Activated CD4-positive, alpha-beta T cell treated with anti-CD3 and anti-CD28 coated beads, Interleukin-2, amount 50 U/mL, for 24 hours (primary cell): ENCODE measurements at regions not wholly inside any gene's neighbourhood (a gene's known extent, or its start where the extent isn't known, plus 50 kb on each side); places are given as distances from the start of the nearest gene placed in this dataset.
"Not testable (repeated sequence)": the region's sequence is repeated elsewhere in the genome, so short reads cannot be mapped to it uniquely, and the experiment has no call there.

Experiments
- DNase-seq, 2 donors: peaks; one replicate each; pipeline ENCODE4 v3.0.0-alpha.2; 2020; ENCODE audit warnings: low read depth in 1 of 2, low spot score in 1 of 2

DNA sequence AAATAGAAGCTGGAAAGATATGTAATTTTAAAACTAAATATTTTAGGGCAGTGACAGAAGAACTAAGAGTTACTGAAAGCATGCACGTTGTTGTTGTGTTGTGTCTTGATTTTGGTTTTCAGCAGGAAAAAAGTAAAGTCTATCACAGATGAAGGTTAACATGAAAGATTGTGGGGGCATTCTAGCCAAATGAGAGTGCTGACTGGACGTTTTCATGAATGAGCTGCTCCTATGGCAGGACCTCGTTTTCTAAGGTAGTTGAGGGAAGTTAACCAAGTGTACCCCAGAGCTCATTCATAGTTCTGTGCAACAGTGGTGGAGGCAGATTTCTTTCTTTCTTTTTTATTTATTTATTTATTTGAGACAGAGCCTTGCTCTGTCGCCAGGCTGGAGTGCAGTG is 194.6 kb upstream of the IRS2 start:
- DNase-seq = no peak

DNA sequence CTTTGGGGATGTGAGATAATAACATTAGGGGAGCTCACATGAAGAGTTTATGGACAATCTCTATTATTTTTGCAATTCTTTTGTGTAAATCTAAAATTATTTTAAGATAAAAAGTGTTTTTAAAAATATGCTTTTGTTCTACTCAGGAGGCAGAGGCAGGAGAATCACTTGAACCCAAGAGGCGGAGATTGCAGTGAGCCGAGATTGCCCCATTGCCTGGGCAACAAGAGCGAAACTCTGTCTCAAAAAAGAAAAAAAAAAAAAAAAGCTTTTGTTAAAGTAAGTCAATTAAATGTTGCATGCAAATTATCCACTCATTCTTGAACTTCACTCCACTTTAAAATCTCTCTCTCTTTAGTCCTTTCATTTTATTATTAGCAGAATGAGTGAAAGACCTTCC is 193.3 kb upstream of the IRS2 start:
- not testable (repeated sequence) for DNase-seq

DNA sequence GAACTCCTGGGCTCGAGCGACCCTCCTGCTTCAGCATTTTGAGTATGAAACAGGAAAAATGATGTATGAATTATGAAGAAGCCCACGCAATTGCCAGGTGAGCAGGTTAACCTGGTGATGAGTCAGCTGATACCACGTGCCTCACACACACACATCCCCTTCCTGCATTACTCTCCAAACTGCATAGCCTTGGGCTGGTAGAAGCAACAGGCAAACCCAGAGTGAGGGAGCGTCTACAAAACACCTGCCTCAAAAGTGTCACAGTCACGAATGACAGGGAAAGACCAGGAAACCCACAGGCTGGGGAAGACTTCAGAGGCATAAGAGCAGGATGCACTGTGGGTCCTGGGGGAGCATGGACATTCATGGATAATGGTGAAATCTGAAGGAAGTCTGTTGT is 192.8 kb upstream of the IRS2 start:
- no peak for DNase-seq

DNA sequence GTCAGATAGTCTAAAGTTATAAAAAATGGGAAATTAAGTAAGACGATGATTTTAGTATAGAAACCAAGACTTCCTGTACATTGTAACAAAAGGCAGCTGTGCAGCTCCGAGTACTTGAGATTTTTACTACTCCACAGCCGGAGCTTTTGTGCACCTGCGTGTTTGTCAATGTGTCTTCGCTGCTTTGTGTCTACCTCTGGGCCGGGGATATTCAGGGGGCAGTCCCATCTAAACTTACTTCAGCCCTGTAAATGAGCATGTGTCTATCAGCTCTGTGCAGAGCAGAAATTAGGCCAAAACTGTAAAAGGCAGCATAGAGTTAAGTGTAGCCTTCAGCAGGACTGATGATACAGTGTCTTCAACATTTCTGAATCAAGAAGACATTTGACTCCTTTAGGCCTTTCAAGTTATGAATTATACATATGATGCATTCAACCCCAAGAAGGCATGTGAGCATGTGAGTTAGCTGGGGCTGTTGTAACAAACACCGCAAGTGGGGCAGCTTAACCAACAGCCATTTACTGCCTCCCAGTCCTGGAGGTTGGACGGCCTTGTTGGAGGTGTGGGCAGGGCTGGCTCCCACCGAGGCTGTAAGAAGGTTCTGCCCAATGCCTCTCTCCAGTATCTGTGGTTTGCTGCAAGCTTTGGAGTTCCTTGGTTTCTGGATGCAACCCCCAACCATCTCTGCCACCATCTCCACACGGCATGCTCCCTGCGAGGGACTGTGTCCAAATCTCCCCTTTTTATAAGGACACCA is 191.0 kb upstream of the IRS2 start:
- no peak for DNase-seq

DNA sequence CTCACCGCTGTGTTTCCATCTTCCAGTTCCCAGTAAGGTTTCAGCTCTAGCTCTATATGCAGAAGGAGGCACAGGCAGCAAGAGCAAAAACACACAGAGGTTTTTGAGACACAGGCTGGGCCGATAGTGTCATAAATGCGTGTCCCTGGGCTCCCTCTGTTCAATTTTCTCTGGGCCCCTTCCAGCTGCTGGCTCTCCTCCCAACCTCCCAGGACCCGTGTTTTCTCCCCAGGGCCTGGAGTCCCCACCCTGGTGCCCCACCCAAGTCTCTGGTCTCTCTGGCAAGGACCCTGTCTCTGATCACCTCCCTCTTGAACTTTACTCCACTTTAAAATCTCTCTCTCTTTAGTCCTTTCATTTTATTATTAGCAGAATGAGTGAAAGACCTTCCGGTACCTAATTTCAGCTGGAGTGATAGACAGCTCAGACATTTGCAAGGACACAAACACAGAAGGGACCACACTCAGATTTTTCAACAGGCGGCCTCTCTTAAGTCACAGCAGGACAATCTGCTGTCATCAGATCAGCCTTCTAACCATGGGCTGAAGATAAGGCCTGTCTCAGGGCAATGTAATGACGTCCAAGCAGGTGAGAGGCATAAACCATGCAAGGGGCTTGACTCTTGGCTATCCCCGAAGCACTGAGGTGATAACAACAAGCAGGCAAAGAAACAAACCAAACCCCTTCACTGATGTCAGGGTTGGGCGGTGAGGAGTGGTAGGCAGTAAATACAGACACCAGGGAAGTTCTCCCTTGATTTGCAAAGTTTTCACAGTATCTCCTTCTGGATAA is 190.0 kb upstream of the IRS2 start:
- no peak for DNase-seq

DNA sequence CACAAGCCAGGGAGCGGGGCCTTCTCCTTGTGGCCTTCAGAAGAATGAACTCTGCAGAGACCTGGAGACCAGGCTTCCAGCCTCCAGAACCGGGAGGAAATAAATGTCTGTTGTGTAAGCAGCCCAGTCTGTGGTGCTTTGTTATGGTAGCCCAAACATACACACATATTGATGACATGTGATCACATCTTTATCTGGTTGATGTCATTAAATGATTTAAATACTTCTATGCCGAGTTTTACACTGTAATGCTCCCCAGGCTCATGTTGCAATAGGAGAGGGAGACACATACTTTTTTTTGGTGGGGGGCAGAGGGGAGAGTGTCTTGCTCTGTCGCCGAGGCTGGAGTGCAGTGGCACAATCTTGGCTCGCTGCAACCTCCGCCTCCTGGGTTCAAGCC is 188.0 kb upstream of the IRS2 start:
- DNase-seq = no peak

DNA sequence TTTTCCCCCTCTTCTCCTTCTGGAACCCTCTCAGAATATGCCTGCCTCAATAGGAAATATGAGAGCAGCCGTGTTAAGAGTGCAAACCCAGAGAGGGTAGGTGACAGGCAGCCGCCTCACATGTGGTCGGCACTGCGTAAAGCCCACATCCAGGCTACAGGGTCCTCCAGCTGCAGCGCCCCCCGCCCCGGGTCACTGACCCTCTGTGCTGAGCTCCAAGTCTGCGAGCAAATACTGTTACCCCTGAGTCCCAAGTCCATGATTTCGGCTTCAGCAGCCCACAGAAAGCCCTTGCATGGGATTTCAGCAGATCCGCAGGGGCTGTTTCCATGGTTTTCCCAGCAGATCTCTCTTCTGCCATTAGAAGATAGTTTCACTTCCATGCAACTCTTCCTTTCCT is 186.9 kb upstream of the IRS2 start:
- DNase-seq = no peak

DNA sequence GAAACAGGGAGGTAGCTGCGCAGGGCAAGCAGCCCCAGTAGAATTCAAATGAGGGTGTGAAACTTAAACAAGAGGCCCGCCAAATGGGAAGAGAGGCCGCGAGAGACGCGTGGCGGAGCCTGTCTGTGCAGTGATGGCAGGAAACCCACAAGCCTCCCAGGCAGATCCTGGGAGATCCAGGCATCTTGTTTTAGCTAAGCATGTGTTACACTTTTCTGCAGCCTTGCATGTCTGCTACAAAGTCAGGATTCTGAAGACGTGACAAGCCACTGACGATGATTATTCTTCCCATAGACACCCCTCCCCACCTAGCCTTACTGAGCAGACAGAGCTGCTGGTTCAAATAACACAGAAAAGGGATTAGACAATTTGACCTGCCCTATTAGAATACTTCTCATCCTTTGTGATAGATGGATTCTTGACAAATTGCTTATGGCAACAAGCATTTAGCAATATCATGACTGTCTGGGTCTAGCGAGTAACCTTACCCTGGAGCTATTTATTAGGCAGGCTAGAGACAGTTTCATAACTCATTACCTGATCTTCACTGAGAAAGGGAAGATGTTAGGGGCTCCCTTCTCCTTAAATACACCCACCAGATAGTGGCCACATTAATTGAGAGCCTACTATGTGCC is 185.2 kb upstream of the IRS2 start:
- no peak for DNase-seq

DNA sequence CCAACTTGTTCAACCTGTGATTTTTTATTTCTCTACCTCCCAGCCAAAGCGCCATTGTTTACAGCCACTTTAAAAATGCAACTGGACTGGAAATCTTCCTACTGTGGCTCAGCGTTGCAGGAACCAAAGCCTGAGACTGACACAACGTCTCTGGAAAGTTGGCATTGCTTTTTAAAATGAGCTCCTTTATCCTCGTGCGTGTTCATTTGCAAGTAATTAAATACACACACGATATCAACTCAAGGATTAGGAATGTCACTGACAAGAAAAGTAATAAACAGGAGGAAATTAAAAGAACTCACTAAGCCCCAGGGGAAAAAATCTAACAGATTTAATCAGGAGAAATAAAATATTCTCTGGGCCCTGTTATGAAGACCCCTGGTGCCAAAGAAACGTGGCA is 184.6 kb upstream of the IRS2 start:
- DNase-seq = no peak

DNA sequence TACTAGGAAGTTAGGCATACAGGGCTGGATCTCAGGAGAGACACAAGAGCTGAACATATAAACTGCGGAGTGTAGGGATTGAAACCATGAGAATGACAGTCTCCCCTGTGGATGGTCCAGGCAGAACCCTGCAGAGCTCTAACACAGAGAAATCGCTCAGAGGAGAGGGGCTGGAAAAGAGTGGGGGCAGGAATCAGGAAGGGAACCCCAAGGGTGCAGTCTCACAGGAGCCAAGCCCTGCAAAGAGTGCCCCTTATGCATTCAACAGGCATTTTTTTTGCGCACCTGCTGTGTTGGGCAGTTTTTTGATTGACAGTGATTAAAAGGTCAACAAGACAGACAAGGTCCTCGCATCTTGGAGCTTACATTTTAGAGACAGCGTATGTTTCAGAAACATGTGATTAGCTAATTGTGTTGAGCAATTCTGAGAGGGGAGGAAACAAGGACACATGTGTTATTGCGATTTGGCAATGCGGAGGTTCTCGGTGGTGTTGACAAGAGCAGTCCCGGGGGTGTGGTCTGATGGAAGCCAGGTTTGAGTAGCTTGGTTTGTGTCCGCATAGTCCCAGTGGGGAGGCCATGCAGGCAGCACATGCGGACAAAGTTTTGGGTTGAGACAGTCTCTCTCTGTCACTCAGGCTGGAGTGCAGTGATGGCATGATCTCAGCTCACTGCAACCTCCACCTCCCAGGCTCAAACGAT is 182.6 kb upstream of the IRS2 start:
- DNase-seq = no peak

DNA sequence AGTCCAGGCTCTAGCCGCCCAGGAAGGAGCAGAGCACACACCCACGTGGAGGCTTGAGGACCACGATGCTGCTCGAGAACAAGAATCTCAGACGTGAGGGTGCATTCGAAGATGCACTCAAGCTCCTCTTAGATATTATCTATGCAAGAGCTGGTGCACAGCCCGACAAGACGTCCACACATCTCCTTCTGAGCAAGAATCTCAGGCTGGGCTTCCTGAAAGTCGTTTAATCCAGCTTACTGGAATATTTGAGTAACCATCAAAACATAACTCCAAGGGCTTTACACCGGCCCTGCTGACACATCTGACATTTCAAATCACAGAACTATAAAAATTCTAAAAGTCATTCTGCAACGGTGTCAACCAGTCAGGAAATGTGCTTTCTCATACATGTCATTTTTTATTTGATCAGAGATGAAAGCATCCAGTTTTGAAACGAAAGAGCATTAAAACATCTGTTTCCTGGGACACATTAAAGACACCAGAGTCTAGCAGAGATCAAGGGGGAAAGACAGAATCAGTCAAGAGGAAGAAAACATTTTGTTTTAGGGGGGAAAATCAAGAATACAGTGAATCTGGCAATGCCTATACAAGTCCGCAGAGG is 177.7 kb upstream of the IRS2 start:
- no peak for DNase-seq

DNA sequence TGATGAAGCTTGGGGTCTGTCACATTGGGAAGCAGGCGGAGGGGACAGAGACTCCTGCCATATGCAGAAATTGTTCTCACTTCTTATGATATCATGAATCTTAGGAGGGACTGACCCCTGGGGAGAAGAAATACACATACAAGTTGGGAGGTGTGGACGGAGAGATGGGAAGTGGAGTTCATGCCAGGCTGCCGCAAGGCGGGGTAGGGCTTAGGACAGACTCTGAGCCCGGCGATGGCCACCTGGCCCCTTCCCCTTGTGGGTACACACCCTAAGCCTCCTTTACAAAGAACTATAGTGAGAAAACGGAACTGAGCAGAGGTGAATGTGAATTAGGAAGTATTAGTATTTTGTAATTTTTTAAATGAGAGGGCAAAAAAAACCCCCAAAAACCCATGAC is 177.0 kb upstream of the IRS2 start:
- DNase-seq = no peak

DNA sequence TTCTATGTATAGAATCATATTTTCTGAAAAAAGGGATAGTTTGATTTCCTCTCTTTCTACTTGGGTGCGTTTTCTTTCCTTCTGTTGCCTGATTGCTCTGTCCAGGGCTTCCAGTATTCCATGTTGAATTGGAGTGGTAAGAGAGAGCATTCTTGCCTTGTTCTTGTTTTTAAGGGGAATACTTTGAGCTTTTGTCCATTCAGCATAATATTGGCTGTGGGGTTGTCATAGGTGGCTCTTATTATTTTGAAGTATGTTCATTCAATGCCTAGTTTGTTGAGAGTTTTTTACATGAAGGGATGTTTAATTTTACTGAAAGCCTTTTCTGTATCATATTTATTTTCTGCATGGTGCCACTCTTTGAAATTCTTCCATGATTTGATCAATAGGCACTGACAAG is 173.5 kb upstream of the IRS2 start:
- DNase-seq = no peak

DNA sequence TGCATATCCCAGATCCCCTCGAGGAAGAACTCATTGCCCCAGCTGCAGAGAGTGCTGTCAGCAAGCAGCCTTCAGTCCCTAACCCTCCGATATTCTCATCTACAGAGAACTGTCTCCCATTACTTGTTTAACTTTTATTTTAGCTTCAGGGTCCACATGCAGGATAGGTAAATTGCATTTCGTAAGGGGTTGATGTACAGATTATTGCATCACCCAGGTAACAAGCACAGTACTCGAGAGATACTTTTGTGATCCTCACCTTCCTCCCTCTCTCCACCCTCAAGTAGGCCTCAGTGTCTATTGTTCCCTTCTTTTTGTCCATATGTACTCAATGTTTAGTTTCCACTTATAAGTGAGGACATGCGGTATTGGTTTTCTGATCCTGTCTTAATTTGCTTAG is 171.5 kb upstream of the IRS2 start:
- DNase-seq = no peak

DNA sequence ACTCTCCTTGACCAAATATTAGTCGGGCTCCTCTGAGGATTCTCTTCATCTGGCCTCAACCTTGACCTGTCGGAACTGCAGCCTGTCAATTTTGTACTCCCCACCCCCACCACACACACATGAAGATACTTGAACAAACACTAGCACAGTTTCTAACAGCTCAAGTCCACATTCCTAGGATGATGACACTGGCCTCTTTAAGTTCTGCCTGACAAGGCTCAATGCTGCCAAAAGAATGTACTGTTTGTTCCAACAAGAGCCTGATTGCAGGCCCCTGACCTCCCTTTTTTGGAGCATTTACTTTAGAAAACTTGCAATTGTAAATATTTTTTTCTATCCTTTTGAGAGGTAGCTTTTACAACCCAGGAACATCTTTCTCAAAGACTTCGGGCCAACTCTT is 169.2 kb upstream of the IRS2 start:
- no peak for DNase-seq

DNA sequence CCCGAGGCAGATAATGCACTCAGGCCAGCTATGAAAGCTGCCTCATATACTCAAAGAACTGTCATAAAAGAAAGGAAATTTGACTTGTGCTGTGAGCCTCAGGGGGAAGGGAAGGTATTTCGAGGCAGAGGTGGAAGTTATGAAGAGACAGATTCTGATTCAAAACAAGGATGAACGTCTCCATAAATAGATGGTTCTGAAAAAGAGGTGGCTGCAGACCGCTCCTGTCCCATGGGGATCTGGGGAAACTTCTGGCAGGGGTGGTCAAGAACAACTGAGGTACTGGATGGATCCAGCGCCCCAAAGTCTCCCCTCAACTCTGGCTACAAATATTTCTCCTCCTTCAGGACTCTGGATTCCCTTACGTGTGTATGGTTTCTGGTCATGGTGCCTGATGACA is 168.1 kb upstream of the IRS2 start:
- no peak for DNase-seq

DNA sequence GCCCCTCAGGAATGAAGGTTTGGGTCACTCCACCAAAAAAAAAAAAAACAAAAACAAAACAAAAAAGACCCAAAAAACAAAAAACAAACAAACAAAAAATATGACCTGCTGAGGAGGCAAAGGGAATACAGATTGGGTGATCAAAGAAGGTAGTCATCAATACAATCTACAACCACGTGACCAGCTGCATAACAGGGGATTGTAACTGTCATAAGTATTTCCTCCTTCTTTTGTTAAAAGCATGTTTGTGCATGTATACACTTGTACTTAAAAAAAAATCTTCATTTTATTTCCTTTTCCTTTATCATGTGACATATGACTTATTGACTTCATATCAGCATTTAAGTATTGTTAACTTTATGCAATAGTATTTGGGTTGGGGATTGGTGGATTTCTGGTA is 165.1 kb upstream of the IRS2 start:
- no peak for DNase-seq

DNA sequence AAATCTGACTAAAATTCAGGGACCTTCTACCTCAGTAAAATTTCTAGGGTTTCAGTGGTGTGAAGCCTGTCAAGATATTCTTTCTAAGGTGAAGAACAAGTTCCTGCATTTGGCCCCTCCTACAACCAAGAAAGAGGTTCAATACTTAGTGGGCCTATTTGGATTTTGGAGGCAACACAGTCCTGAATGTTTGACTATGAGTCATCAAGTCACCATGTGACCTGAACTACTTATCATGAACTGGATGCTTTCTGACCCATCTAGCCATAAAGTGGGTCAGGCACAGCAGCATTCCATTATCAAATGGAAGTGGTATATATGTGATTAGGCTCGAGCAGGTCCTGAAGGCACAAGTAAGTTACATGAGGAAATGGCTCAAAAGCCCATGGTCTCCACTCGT is 163.0 kb upstream of the IRS2 start:
- no peak for DNase-seq

DNA sequence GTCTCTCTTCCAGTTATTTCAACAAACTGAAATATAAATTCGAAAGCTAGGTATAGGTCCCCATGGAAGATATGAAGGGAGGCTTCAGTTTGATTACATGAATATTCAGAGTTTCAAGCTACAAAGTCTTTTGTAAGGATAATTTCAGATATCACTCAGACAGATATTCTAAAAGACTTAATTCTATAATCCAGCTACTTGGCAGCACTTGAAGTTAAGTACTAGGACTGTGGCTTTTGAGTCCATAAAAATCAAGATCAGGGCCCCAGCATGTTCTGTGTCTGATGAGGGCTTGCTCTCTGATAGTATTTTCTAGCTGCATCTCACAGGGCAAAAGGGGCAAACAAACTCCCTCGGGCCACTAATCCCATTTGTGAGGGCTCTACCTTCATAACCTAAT is 160.6 kb upstream of the IRS2 start:
- DNase-seq = no peak

DNA sequence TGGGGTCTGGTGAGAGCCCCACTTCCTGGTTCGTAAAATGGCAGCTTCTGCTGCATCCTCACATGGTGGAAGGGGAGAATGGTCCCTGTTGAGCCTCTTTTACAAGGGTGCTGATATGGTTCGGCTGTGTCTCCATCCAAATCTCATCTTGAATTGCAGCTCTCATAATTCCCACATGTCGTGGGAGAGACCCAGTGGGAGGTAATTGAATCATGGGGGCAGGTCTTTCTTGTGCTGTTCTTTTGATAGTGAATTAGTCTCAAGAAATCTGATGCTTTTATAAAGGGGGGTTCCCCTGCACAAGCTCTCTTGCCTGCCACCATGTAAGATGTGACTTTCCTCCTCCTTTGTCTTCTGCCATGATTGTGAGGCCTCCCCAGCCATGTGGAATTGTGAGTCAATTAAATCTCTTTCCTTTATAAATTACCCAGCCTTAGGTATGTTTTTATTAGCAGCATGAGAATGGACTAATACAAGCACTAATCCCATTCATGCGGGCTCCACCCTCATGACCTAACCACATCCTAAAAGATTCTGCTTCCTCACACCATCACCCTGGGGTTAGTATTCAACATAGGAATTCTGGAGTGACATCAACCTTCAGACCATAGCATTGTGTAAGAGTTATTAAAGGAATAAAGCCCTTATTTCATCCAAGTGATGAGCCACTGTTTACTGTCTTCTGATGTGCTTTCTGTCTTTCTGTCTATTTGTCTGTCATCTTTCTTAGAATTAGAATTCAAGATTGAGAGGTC is 159.0 kb upstream of the IRS2 start:
- DNase-seq = no peak

DNA sequence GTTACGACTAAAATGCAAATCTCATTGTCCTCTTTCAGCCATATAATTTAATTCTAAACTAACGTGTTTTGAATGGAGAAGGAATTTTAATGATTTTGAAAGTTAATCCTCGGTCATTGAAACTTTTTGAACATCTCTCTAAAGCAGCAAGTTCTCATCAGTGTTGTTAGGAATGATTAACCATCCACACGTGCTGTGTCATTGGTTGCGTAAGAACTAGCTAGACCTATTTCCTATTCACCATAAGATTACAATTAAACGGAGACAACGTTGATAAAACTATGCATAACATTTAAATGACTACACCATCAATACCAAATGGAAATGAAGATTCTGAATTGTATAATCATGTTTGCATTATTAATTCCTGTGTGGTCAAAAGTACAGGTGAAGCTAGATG is 155.6 kb upstream of the IRS2 start:
- DNase-seq = no peak
